ENCODE measurements at regions not wholly inside any gene's neighbourhood (a gene's known extent, or its start where the extent isn't known, plus 50 kb on each side); places are given as distances from the start of the nearest gene placed in this dataset.

- TF ChIP-seq CTCF (conservative IDR thresholded peaks at IDR 0.05 in 1 of 2, IDR thresholded peaks at IDR 0.05 in 1 of 2; ENCODE audit: low read depth in 1 of 2, low read length in 2 of 2) (peak; percentile 4 to 27), EZH2 (IDR thresholded peaks at IDR 0.05; ENCODE audit: low read length, missing control alignments) (no peak)
These were observed 142.8 kb downstream of the NDUFA10 start for GRCh38 chr2:239882331-239882732.
